IMR-90 (cell line): ENCODE measurements at regions not wholly inside any gene's neighbourhood (a gene's known extent, or its start where the extent isn't known, plus 50 kb on each side); places are given as distances from the start of the nearest gene placed in this dataset.

Experiments used
- ATAC-seq: fragments of 200-7000 bp; cut with Tn5 transposase; 2 replicates; pipeline ENCODE4 v1.9.1; 2020; ENCODE audit warnings: low read depth, mild to moderate bottlenecking, moderate library complexity
- BruUV-seq: library from RNA; stranded (reverse); fragments of 400-500 nt; replicated peaks from 2 replicates; lab custom pipeline; 2021; lab: Mats Ljungman, UMichigan
- CTCF ChIA-PET: fragments of 300-600 bp; formaldehyde crosslinking; extraction: SDS; loops from one replicate; lab custom pipeline; 2021; ENCODE audit warnings: antibody characterized with exemption; lab: Yijun Ruan, JAX
- POLR2A ChIA-PET: fragments of 300-600 bp; sonication (Branson Sonifier 250); formaldehyde crosslinking; loops from one replicate; lab custom pipeline; 2022; ENCODE audit warnings: antibody characterized with exemption; ENCODE audit not compliant: unreplicated experiment; lab: Charles Lee
- DNase-seq: peaks from one replicate; pipeline ENCODE4 v3.0.0; 2013
- H2AFZ ChIP-seq: replicated peaks from 2 replicates; pipeline ENCODE3; 2013; ENCODE audit warnings: low read length, mild to moderate bottlenecking; ENCODE audit not compliant: poor library complexity
- H2AK5ac ChIP-seq: 2 replicates; pipeline ENCODE4 v1.6.1; 2013; ENCODE audit warnings: low read depth, low read length, inconsistent platforms
- H2AK9ac ChIP-seq: replicated peaks from 2 replicates; pipeline ENCODE3; 2013; ENCODE audit warnings: mild to moderate bottlenecking, low read depth, low read length, moderate library complexity; ENCODE audit not compliant: poor library complexity
- H2BK120ac ChIP-seq: 2 replicates; pipeline ENCODE4 v1.6.1; 2013; ENCODE audit warnings: low read depth, low read length, inconsistent platforms
- H2BK15ac ChIP-seq: 3 replicates; pipeline ENCODE4 v1.6.1; 2013; ENCODE audit warnings: low read depth, low read length, inconsistent platforms
- H2BK20ac ChIP-seq: 2 replicates; pipeline ENCODE4 v1.6.1; 2013; ENCODE audit warnings: low read depth, mild to moderate bottlenecking, inconsistent platforms, low read length, moderate library complexity
- H2BK5ac ChIP-seq: 2 replicates; pipeline ENCODE4 v1.6.1; 2013; ENCODE audit warnings: mild to moderate bottlenecking, low read depth, low read length, inconsistent platforms; ENCODE audit not compliant: poor library complexity, severe bottlenecking
- H3K14ac ChIP-seq: replicated peaks from 2 replicates; pipeline ENCODE4 v1.6.1; 2013; ENCODE audit warnings: low read depth, low read length, inconsistent platforms
- H3K18ac ChIP-seq: 2 replicates; pipeline ENCODE4 v1.6.1; 2013; ENCODE audit warnings: low read depth, low read length, control low read depth
- H3K23ac ChIP-seq: 2 replicates; pipeline ENCODE4 v1.6.1; 2013; ENCODE audit warnings: low read depth, low read length, inconsistent platforms
- H3K27ac ChIP-seq: 2 replicates; pipeline ENCODE4 v1.5.1; 2013; ENCODE audit warnings: mild to moderate bottlenecking, control low read depth, low read length; ENCODE audit not compliant: insufficient read depth
- H3K27me3 ChIP-seq: 2 replicates; pipeline ENCODE4 v1.6.1; 2013; ENCODE audit warnings: low read length; ENCODE audit not compliant: control insufficient read depth, insufficient read depth
- H3K36me3 ChIP-seq: 2 replicates; pipeline ENCODE4 v1.6.1; 2013; ENCODE audit warnings: low read length, mixed read lengths; ENCODE audit not compliant: control insufficient read depth, insufficient read depth
- H3K4ac ChIP-seq: 2 replicates; pipeline ENCODE4 v1.6.1; 2013; ENCODE audit warnings: low read depth, low read length, inconsistent platforms
- H3K4me1 ChIP-seq: 2 replicates; pipeline ENCODE4 v1.6.1; 2013; ENCODE audit warnings: low read length, mixed read lengths; ENCODE audit not compliant: control insufficient read depth, insufficient read depth
- H3K4me2 ChIP-seq: 2 replicates; pipeline ENCODE4 v1.6.1; 2013; ENCODE audit warnings: low read depth, mild to moderate bottlenecking, control low read depth, low read length, moderate library complexity
- H3K4me3 ChIP-seq: 2 replicates; pipeline ENCODE4 v1.5.1; 2013; ENCODE audit warnings: low read depth, mild to moderate bottlenecking, control low read depth, low read length, moderate library complexity; ENCODE audit not compliant: insufficient read depth
- H3K56ac ChIP-seq: 2 replicates; pipeline ENCODE4 v1.6.1; 2013; ENCODE audit warnings: low read length, inconsistent platforms; ENCODE audit not compliant: insufficient read depth; ENCODE audit errors: extremely low read depth
- H3K79me1 ChIP-seq, 2 experiments: 2 replicates each; pipeline ENCODE4 v1.6.1; 2013; ENCODE audit warnings: low read length in 2 of 2, inconsistent platforms in 1 of 2, low read depth in 1 of 2
- H3K9ac ChIP-seq: 2 replicates; pipeline ENCODE4 v1.6.1; 2013; ENCODE audit warnings: low read depth, low read length, control low read depth
- H3K9me1 ChIP-seq: 2 replicates; pipeline ENCODE4 v1.6.1; 2013; ENCODE audit warnings: low read length, inconsistent platforms; ENCODE audit not compliant: insufficient read depth
- H3K9me3 ChIP-seq: 2 replicates; pipeline ENCODE4 v1.6.1; 2013; ENCODE audit warnings: low read length; ENCODE audit not compliant: control insufficient read depth, insufficient read depth
- H4K20me1 ChIP-seq: 2 replicates; pipeline ENCODE4 v1.6.1; 2013; ENCODE audit warnings: low read length, inconsistent platforms; ENCODE audit not compliant: insufficient read depth
- H4K5ac ChIP-seq: 2 replicates; pipeline ENCODE4 v1.6.1; 2013; ENCODE audit warnings: mild to moderate bottlenecking, low read depth, low read length, control low read depth
- H4K8ac ChIP-seq, 2 experiments: 2 replicates each; pipeline ENCODE4 v1.6.1; 2013; ENCODE audit warnings: low read depth in 2 of 2, low read length in 2 of 2, control low read depth in 1 of 2, inconsistent platforms in 1 of 2
- H4K91ac ChIP-seq: 2 replicates; pipeline ENCODE4 v1.6.1; 2013; ENCODE audit warnings: low read depth, low read length, inconsistent platforms; ENCODE audit not compliant: insufficient read depth
- MAZ ChIP-seq: IDR thresholded peaks from 2 replicates; pipeline ENCODE4 v1.6.1; 2012; ENCODE audit warnings: low read depth, mild to moderate bottlenecking, low read length, improper control_type of control experiment, moderate library complexity, borderline replicate concordance
- WGBS, 2 experiments: methylation state at CpG; one replicate each; pipeline versions ENCODE4 v1.1.5 to v1.1.7; 2013; ENCODE audit warnings: missing lambda C conversion rate in 2 of 2; ENCODE audit not compliant: insufficient read length in 1 of 2; ENCODE audit errors: extremely low coverage in 2 of 2; 5-methylcytosine and 5-hydroxymethylcytosine counted together
- dilution Hi-C: fragments of 300-500 bp; cut with HindIII; formaldehyde crosslinking; loops from one replicate; pipeline ENCODE4 v1.14.3; 2018; ENCODE audit warnings: low sequenced_read_pairs; ENCODE audit not compliant: unreplicated experiment
- in situ Hi-C: fragments of 300-500 bp; cut with MboI; formaldehyde crosslinking; loops from 3 replicates; pipeline ENCODE4 v1.14.3; 2019; ENCODE audit warnings: low sequenced_read_pairs, inconsistent platforms, mixed read lengths
- intact Hi-C: fragments of 100-400 bp; cut with micrococcal nuclease; formaldehyde crosslinking; loops from 2 replicates; pipeline ENCODE4 v1.10.0; 2022

- H2AK5ac ChIP-seq = no peak overlapping the region
- no peak overlapping the region for H3K27ac ChIP-seq
- no peak overlapping the region for H4K8ac ChIP-seq
- H3K23ac ChIP-seq = no peak overlapping the region
- no peak overlapping the region for H2AK9ac ChIP-seq
- ATAC-seq (no peak), DNase-seq (no peak)
- H3K4ac ChIP-seq = no peak overlapping the region
- H4K91ac ChIP-seq = no peak overlapping the region
- H3K18ac ChIP-seq = no peak overlapping the region
- H3K27me3 ChIP-seq = no peaks in the 10 kb centered on the region
- H3K4me1 ChIP-seq = no peaks in the 10 kb centered on the region
- no peak overlapping the region for H3K56ac ChIP-seq
- H3K14ac ChIP-seq = no peak overlapping the region
- POLR2A ChIA-PET = no interaction called here
- H4K20me1 ChIP-seq = no peaks in the 10 kb centered on the region
- dilution Hi-C loops (no loop called here), intact Hi-C loops (no loop called here), in situ Hi-C loops (no loop called here)
- H2BK20ac ChIP-seq = no peak overlapping the region
- WGBS, 2 experiments = no CpG with 5 or more reads among the region's 2 CpGs
- no peak overlapping the region for H3K9ac ChIP-seq
- TF ChIP-seq MAZ = no peak
- no peak overlapping the region for H3K4me2 ChIP-seq
- CTCF ChIA-PET = no interaction called here
- H3K36me3 ChIP-seq = no peaks in the 10 kb centered on the region
- no peaks in the 10 kb centered on the region for H3K9me3 ChIP-seq
- no peaks in the 10 kb centered on the region for H3K79me1 ChIP-seq
- H2BK120ac ChIP-seq = no peak overlapping the region
- H2AFZ ChIP-seq = no peak overlapping the region
- H3K9me1 ChIP-seq = no peaks in the 10 kb centered on the region
- no TSS peak for BruUV-seq
- H4K5ac ChIP-seq = no peak overlapping the region
- no peak overlapping the region for H3K4me3 ChIP-seq
- H2BK5ac ChIP-seq = no peak overlapping the region
- H2BK15ac ChIP-seq = no peak overlapping the region
Measured at GRCh38 chr6:8246403-8246802, 144.1 kb upstream of the EEF1E1 start.
